GM12878 (cell line): ENCODE measurements at regions not wholly inside any gene's neighbourhood (a gene's known extent, or its start where the extent isn't known, plus 50 kb on each side); places are given as distances from the start of the nearest gene placed in this dataset.

Experiments
- BMI1 ChIP-seq: fragments of 450-650 bp; IDR thresholded peaks from 2 replicates; pipeline ENCODE4 v1.6.1; 2016; ENCODE audit warnings: mild to moderate bottlenecking, moderate library complexity, borderline replicate concordance
- CBX3 ChIP-seq: fragments of 200-600 bp; sonication (generic); IDR thresholded peaks from 2 replicates; pipeline ENCODE4 v1.6.1; 2016; ENCODE audit warnings: low read depth, borderline replicate concordance
- CREM ChIP-seq: IDR thresholded peaks from 2 replicates; pipeline ENCODE4 v1.6.1; 2014; ENCODE audit warnings: antibody characterized with exemption, low read depth
- FOXK2 ChIP-seq: fragments of 450-650 bp; IDR thresholded peaks from 2 replicates; pipeline ENCODE4 v1.6.1; 2017; ENCODE audit warnings: mild to moderate bottlenecking, moderate library complexity
- FOXM1 ChIP-seq: IDR thresholded peaks from 2 replicates; pipeline ENCODE4 v1.6.1; 2012; ENCODE audit warnings: low read depth, mild to moderate bottlenecking, inconsistent platforms, low read length, moderate library complexity
- HDAC6 ChIP-seq: fragments of 200-600 bp; sonication (generic); IDR thresholded peaks from one replicate; pipeline ENCODE4 v1.8.0; 2017; ENCODE audit warnings: antibody characterized with exemption; ENCODE audit not compliant: unreplicated experiment
- JUND ChIP-seq: IDR thresholded peaks from 2 replicates; pipeline ENCODE4 v1.6.1; 2012; ENCODE audit warnings: low read depth, mild to moderate bottlenecking, low read length, improper control_type of control experiment, moderate library complexity
- MTA3 ChIP-seq: IDR thresholded peaks from 2 replicates; pipeline ENCODE4 v1.6.1; 2012; ENCODE audit warnings: low read length, inconsistent platforms, borderline replicate concordance
- POLR2AphosphoS2 ChIP-seq: IDR thresholded peaks from 2 replicates; pipeline ENCODE4 v1.6.1; 2011; ENCODE audit warnings: low read depth, mild to moderate bottlenecking, low read length, improper control_type of control experiment, moderate library complexity
- POLR2AphosphoS5 ChIP-seq: IDR thresholded peaks from 2 replicates; pipeline ENCODE4 v1.6.1; 2011; ENCODE audit warnings: mild to moderate bottlenecking, low read length, inconsistent platforms
- SIN3A ChIP-seq: IDR thresholded peaks from 2 replicates; pipeline ENCODE4 v1.6.1; 2012; ENCODE audit warnings: low read depth, low read length, improper control_type of control experiment
- SMC3 ChIP-seq: IDR thresholded peaks from 2 replicates; pipeline ENCODE4 v1.6.1; 2011; ENCODE audit warnings: low read length, improper control_type of control experiment, borderline replicate concordance
- SRF ChIP-seq, 2 experiments: IDR thresholded peaks; 2 replicates each; pipeline ENCODE4 v1.6.1; 2011; ENCODE audit warnings: low read depth in 2 of 2, low read length in 2 of 2, mild to moderate bottlenecking in 1 of 2, moderate library complexity in 1 of 2
- ZNF274 ChIP-seq: IDR thresholded peaks from one replicate; pipeline ENCODE4 v1.8.0; 2011; ENCODE audit not compliant: insufficient read length, insufficient read depth

- TF ChIP-seq CBX3, result no peak
- TF ChIP-seq JUND, result no peak
- no peak for TF ChIP-seq ZNF274
- no peak for TF ChIP-seq POLR2AphosphoS5
- TF ChIP-seq BMI1, result no peak
- TF ChIP-seq HDAC6, result no peak
- no peak for TF ChIP-seq SIN3A
- TF ChIP-seq SRF (IDR thresholded peaks at IDR 0.05; ENCODE audit: low read depth in 2 of 2, low read length in 2 of 2), result no peak
- TF ChIP-seq FOXM1, result no peak
- TF ChIP-seq POLR2AphosphoS2, result no peak
- no peak for TF ChIP-seq CREM
- no peak for TF ChIP-seq MTA3
- no peak for TF ChIP-seq SMC3
- no peak for TF ChIP-seq FOXK2
Observed at GRCh38 chr6:145043926-145044500, 691.3 kb downstream of the EPM2A start.
